Activated T-helper 1 cell treated with Interleukin-2 at 50 U/mL for 16 hours (primary cell): ENCODE measurements at regions not wholly inside any gene's neighbourhood (a gene's known extent, or its start where the extent isn't known, plus 50 kb on each side); places are given as distances from the start of the nearest gene placed in this dataset.

Source experiments
- DNase-seq: peaks from one replicate; pipeline ENCODE4 v3.0.0-alpha.2; 2020; ENCODE audit warnings: low read depth

DNA sequence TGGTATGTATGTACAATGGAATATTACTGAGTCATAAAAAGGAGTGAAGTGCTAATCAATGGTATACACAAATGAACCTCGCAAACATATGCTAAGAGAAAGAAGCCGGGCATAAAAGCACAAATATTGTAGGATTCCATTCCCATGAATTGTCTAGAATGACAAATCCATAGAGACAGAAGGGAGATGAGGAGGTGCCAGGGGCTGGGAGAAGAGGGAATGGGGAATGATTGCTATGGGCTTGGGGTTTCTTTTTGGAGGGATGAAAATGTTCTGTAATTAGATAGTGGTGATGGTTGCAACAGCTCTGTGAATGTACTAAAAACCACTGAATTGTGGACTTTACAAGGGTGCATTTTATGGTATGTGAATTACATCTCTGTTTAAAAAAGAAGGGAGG is 73.5 kb downstream of the GLI2 start:
- no peak for DNase-seq

GRCh38 chr2:120809609-120810440 is 74.2 kb downstream of the GLI2 start:
- DNase-seq: no peak

DNA sequence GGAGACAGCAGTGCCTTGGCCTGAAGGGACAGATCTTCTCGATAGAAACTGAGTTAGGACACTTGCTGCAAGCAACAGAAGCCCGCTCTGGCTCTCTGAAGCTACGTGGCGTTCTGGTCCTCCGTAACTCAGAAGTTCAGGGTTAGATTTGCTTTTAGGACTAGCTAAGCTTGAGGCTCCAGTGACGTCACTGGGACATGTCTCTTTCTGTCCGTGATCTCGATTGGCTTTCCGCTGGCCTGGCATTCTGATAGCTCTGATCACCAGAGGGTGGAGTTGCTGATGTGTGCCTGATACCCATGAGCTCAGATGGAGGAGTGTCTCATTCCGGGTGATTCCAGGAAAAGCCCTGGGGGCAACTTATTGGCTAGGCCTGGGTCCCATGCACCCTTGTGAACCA is 75.0 kb downstream of the GLI2 start:
- DNase-seq: no peak

GRCh38 chr2:120812866-120813265 is 77.2 kb downstream of the GLI2 start:
- DNase-seq: no peak

DNA sequence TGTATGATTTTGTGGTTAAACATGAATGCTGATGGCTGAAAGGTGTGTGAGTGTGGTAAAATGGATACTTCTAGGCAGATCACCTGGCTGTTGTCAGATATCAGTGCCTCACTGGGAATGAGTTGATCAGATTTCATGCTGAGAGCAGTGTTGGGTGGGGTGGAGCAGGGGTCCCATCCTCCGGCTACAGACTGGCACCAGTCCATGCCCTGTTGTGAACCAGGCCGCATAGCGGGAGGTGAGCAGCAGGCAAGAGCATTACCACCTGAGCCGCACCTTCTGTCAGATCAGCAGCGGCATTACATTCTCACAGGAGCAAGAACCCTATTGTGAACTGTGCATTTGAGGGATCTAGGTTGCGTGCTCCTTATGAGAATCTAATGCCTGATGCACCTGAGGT is 78.7 kb downstream of the GLI2 start:
- DNase-seq: no peak

GRCh38 chr2:120815292-120815691 is 79.6 kb downstream of the GLI2 start:
- DNase-seq: no peak

DNA sequence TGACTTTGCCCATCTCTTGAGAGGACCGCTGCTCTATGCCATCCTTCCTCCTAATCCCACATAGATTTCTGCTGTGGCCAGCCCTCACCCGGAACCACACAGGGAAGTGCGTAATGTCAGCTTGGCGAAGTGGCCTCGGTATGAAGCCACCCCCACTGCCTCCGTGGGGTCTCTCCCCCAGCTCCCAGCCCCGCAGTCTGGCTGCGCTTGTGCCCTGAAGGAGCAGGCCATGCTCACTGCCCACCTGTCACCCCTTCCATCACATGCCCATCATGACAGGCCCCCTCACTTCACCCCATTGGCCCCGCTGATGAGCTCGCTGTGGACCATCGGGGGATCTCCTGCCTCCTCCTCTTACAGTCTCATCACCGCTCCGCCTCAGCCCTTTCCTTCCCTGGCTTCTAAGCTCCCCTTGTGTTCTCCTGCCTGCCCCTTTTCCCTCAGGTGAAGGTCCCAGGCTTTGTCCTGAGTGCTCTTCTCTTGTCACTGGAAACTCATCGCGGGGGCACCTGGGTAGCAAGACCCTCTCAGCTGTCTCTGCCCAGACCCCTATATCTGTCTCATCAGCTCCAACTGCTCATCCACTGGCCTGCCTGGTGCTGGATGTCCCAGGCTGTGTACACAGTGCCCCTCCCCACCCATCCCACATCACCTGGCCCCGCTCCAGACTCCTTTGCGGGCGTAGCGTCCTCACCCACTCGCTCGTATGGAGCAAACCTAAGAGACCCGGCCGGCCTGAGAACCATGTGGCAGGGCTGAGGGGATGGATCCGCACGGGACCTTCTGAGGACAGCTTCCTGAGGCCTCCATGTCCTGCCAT is 81.7 kb downstream of the GLI2 start:
- DNase-seq: no peak

DNA sequence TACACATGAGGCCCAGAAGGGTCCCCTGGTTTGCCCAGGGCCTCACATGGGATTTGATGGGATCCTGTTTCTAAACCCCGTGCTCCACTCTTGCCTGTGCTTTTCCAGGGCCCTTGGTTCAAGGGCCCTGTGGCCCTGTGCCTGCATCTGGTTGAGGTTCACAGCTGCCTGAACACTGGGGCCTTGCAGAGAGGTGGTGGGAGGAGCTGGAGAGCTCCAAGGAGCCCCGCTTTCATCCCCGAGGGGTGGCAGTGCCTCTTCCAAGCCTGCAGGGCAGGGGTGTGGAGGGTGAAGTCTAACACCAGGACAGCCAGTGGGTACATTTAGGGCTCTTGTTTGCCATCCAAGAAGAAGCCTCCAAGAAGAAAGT is 82.3 kb downstream of the GLI2 start:
- no peak for DNase-seq

GRCh38 chr2:120818441-120818920 is 82.8 kb downstream of the GLI2 start:
- DNase-seq: no peak

DNA sequence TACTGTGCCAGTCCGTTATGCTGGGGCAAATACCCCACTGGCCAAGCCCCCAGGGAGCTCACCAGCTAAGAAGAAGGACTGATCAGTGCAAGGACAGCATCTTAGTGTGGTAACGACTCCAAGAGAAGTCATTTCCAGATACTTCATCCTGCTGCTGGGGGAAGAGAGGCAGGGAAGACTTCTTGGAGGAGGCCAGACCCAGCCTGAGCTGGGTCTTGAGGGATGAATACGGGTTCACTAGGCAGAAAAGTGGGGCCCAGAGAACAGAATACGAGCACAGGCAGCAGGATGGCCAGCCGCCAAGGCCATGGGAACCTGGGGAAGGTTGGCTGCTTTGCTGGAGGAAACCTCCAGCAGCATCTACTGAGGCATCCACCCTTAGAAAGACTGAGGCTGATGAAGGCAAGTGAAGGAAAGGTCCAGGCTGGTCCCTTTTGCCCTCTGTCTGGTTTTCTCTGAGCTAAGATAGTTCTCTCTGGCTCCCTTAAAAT is 84.1 kb downstream of the GLI2 start:
- no peak for DNase-seq

- no peak for DNase-seq
Measured at GRCh38 chr2:120820263-120820952, 84.7 kb downstream of the GLI2 start.

DNA sequence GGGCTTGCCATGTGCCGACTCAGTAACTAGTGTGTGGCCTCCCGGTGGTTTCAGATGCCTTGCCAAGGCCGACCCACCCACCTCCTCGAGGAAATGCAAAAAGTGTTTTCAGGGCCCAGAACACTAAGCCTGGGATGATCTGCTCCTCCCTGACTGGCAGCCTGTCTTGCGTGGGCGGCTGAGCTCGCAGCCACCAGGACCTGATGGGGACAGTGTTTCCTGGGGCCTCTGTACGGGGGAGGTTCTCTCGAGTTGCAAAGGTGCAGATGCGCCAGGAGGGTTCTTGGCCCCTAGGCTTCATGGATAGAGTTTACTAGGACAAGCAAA is 85.2 kb downstream of the GLI2 start:
- DNase-seq: no peak

- DNase-seq: no peak
Measured at GRCh38 chr2:120821446-120822160, 85.9 kb downstream of the GLI2 start.

GRCh38 chr2:120822933-120823332 is 87.3 kb downstream of the GLI2 start:
- no peak for DNase-seq

DNA sequence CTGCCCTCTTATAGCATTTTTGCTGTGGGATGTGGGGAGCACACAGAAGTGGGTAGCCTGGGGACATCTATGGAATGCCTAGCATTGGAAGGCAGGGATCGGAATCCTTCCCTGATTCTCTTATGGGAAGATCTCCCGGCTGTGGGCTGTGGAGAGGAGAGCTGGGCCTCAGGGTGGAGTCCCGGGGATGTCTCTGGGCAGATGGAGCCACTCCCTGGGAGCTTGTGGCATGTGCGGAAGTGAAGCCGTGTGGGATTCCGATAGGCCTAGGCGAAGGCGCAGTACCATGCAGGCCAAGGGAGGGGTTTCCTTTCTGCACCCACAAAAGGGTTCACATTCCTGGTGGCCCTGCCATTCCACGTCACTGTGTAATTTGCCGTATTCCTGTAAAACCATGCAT is 87.9 kb downstream of the GLI2 start:
- DNase-seq: no peak

- DNase-seq: no peak
Measured at GRCh38 chr2:120824246-120824645, 88.6 kb downstream of the GLI2 start.

GRCh38 chr2:120825370-120826259 is 89.9 kb downstream of the GLI2 start:
- DNase-seq: no peak

DNA sequence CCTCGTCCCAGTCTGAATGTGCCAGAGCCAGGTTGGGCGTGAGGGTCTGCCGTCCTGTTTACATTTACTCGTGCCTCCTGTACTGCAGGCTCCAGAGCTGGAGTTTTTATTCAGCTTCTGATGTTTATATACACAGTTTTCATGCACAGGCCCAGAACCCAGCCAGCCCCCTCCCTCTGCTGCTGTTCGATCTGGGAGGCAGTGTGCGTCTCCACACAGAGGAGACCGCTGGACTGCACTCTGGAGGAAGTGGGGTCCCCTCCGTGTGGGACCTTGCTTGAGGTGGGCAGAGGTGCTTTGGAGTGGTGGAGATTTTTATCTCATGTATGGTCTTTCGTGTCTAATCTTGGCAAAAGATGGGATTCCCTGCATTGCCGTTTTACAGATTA is 90.6 kb downstream of the GLI2 start:
- no peak for DNase-seq

- DNase-seq: no peak
Measured at GRCh38 chr2:120826716-120827410, 91.2 kb downstream of the GLI2 start.

DNA sequence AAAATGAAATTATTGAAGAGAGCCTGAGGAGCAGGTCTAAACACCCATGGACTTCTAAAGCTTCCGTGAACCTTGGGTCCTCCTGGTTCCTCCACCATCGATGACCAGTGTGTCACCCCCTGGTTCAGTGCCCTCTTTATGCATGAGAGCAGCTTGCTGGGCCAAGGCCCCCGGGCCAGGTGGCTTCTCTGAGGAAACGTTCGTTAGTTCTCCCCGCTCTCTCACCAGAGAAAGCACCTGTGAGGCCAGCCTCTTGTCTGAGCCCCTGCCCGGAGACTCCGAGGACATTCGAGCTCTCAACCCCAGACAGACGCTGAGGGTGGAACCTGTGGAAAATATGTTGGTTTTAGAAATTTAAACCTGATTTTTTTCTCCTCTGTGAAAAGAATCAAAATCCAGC is 92.4 kb downstream of the GLI2 start:
- no peak for DNase-seq
